H9 (cell line): ENCODE measurements at regions not wholly inside any gene's neighbourhood (a gene's known extent, or its start where the extent isn't known, plus 50 kb on each side); places are given as distances from the start of the nearest gene placed in this dataset.
A peak's percentile ranks its signal among the peaks of the same experiment; 100 is the strongest.

Experiments
- DNase-seq: peaks from one replicate; pipeline ENCODE4 v3.0.0-alpha.2; 2017
- H2AFZ ChIP-seq: one replicate; pipeline ENCODE4 v1.6.1; 2013; ENCODE audit warnings: mild to moderate bottlenecking, low read length, control low read depth, moderate library complexity
- H2AK5ac ChIP-seq: 2 replicates; pipeline ENCODE4 v1.6.1; 2013; ENCODE audit warnings: low read length, control low read depth, mixed read lengths; ENCODE audit not compliant: insufficient read length
- H2BK120ac ChIP-seq: one replicate; pipeline ENCODE4 v1.6.1; 2013; ENCODE audit warnings: low read depth, mild to moderate bottlenecking, low read length, control low read depth, inconsistent platforms; ENCODE audit not compliant: poor library complexity, severe bottlenecking
- H2BK12ac ChIP-seq: 2 replicates; pipeline ENCODE4 v1.6.1; 2013; ENCODE audit warnings: low read length, control low read depth, mixed read lengths, low read depth; ENCODE audit not compliant: insufficient read length
- H2BK15ac ChIP-seq: 2 replicates; pipeline ENCODE4 v1.6.1; 2013; ENCODE audit warnings: low read depth, low read length, control low read depth
- H2BK20ac ChIP-seq: one replicate; pipeline ENCODE4 v1.6.1; 2013; ENCODE audit warnings: low read depth, mild to moderate bottlenecking, low read length, control low read depth, inconsistent platforms; ENCODE audit not compliant: poor library complexity, severe bottlenecking
- H2BK5ac ChIP-seq: 2 replicates; pipeline ENCODE4 v1.6.1; 2013; ENCODE audit warnings: low read length, control low read depth, mixed read lengths; ENCODE audit not compliant: insufficient read length
- H3K14ac ChIP-seq: 2 replicates; pipeline ENCODE4 v1.6.1; 2013; ENCODE audit warnings: low read length, control low read depth; ENCODE audit not compliant: insufficient read depth
- H3K18ac ChIP-seq: 2 replicates; pipeline ENCODE4 v1.6.1; 2013; ENCODE audit warnings: low read depth, mild to moderate bottlenecking, mixed read lengths, low read length, control low read depth; ENCODE audit not compliant: insufficient read length
- H3K23ac ChIP-seq: 2 replicates; pipeline ENCODE4 v1.6.1; 2013; ENCODE audit warnings: low read length, control low read depth, mixed read lengths, low read depth; ENCODE audit not compliant: insufficient read length
- H3K23me2 ChIP-seq: 2 replicates; pipeline ENCODE4 v1.6.1; 2013; ENCODE audit warnings: low read depth, mild to moderate bottlenecking, mixed read lengths, low read length, control low read depth; ENCODE audit not compliant: insufficient read length, poor library complexity, severe bottlenecking
- H3K27ac ChIP-seq: 2 replicates; pipeline ENCODE4 v1.5.1; 2013; ENCODE audit warnings: low read length, control low read depth, mixed read lengths, low read depth; ENCODE audit not compliant: insufficient read length
- H3K27me3 ChIP-seq: 2 replicates; pipeline ENCODE4 v1.6.1; 2013; ENCODE audit warnings: low read length, control low read depth, inconsistent platforms; ENCODE audit not compliant: insufficient read depth
- H3K4ac ChIP-seq: 2 replicates; pipeline ENCODE4 v1.6.1; 2013; ENCODE audit warnings: low read depth, mild to moderate bottlenecking, control low read depth, inconsistent platforms, low read length, moderate library complexity
- H3K4me1 ChIP-seq: 2 replicates; pipeline ENCODE4 v1.6.1; 2013; ENCODE audit warnings: low read length, control low read depth, inconsistent platforms; ENCODE audit not compliant: insufficient read depth
- H3K4me2 ChIP-seq: 2 replicates; pipeline ENCODE4 v1.6.1; 2013; ENCODE audit warnings: low read length, control low read depth, mixed read lengths; ENCODE audit not compliant: insufficient read length, insufficient read depth
- H3K56ac ChIP-seq: 2 replicates; pipeline ENCODE4 v1.6.1; 2013; ENCODE audit warnings: low read depth, mild to moderate bottlenecking, mixed read lengths, low read length, control low read depth; ENCODE audit not compliant: insufficient read length
- H3K79me1 ChIP-seq: 2 replicates; pipeline ENCODE4 v1.6.1; 2013; ENCODE audit warnings: low read depth, mild to moderate bottlenecking, moderate library complexity, low read length, control low read depth, inconsistent platforms; ENCODE audit not compliant: insufficient read depth, poor library complexity, severe bottlenecking
- H3K79me2 ChIP-seq: 2 replicates; pipeline ENCODE4 v1.6.1; 2013; ENCODE audit warnings: low read length, control low read depth, inconsistent platforms; ENCODE audit not compliant: insufficient read depth
- H3K9ac ChIP-seq: 2 replicates; pipeline ENCODE4 v1.6.1; 2013; ENCODE audit warnings: low read length, control low read depth, mixed read lengths; ENCODE audit not compliant: insufficient read length; ENCODE audit errors: extremely low read depth
- H3K9me3 ChIP-seq: one replicate; pipeline ENCODE4 v1.6.1; 2013; ENCODE audit warnings: low read depth, low read length, inconsistent platforms; ENCODE audit not compliant: control insufficient read depth
- H3T11ph ChIP-seq: one replicate; pipeline ENCODE4 v1.6.1; 2013; ENCODE audit warnings: mild to moderate bottlenecking, low read length, control low read depth, inconsistent platforms
- H4K20me1 ChIP-seq: one replicate; pipeline ENCODE4 v1.6.1; 2013; ENCODE audit not compliant: control insufficient read depth, insufficient read length, insufficient read depth
- H4K5ac ChIP-seq: 2 replicates; pipeline ENCODE4 v1.6.1; 2013; ENCODE audit warnings: low read depth, mild to moderate bottlenecking, mixed read lengths, low read length, control low read depth; ENCODE audit not compliant: insufficient read length
- H4K8ac ChIP-seq: replicated peaks from 2 replicates; pipeline ENCODE4 v1.6.1; 2013; ENCODE audit warnings: low read length, control low read depth, mixed read lengths, low read depth; ENCODE audit not compliant: insufficient read length
- H4K91ac ChIP-seq: 2 replicates; pipeline ENCODE4 v1.6.1; 2013; ENCODE audit warnings: low read depth, mild to moderate bottlenecking, moderate library complexity, mixed read lengths, low read length, control low read depth; ENCODE audit not compliant: insufficient read length
- H3K27ac Mint-ChIP-seq, 3 experiments: 2 replicates in 2 of 3; 3 replicates in 1 of 3; pipeline ENCODE4 v1.8.0; 2020 to 2021; ENCODE audit warnings: mixed read lengths in 3 of 3, mild to moderate bottlenecking in 1 of 3, moderate library complexity in 1 of 3
- H3K27me3 Mint-ChIP-seq: 2 replicates; pipeline ENCODE4 v1.8.0; 2021; ENCODE audit warnings: low read depth, mild to moderate bottlenecking, moderate library complexity, mixed read lengths
- H3K36me3 Mint-ChIP-seq, 3 experiments: 2 replicates in 2 of 3; 3 replicates in 1 of 3; pipeline ENCODE4 v1.8.0; 2020 to 2021; ENCODE audit warnings: low read depth in 3 of 3, mixed read lengths in 3 of 3; ENCODE audit not compliant: insufficient read depth in 1 of 3
- H3K4me1 Mint-ChIP-seq, 2 experiments: 2 replicates each; pipeline ENCODE4 v1.8.0; 2020; ENCODE audit warnings: mixed read lengths in 2 of 2
- H3K4me3 Mint-ChIP-seq, 2 experiments: 2 replicates in 1 of 2; 3 replicates in 1 of 2; pipeline ENCODE4 v1.8.0; 2020 to 2021; ENCODE audit warnings: mild to moderate bottlenecking in 2 of 2, mixed read lengths in 2 of 2, moderate library complexity in 1 of 2
- H3K9me3 Mint-ChIP-seq, 2 experiments: 2 replicates in 1 of 2; 3 replicates in 1 of 2; pipeline ENCODE4 v1.8.0; 2020; ENCODE audit warnings: mild to moderate bottlenecking in 2 of 2, mixed read lengths in 2 of 2, moderate library complexity in 1 of 2
- WGBS: extraction: QIAGEN DNeasy Blood & Tissue Kit; methylation state at CpG from one replicate; pipeline ENCODE4 v1.1.7; 2013; ENCODE audit warnings: missing lambda C conversion rate, low lambda C conversion rate, mixed read lengths; ENCODE audit not compliant: insufficient read length; ENCODE audit errors: extremely low coverage; 5-methylcytosine and 5-hydroxymethylcytosine counted together
- TF ChIP-seq, protein P1 (sequence below): fragments of 200-600 bp; sonication (generic); conservative IDR thresholded peaks from 3 replicates; pipeline ENCODE4 v1.8.0; 2021; ENCODE audit warnings: antibody characterized with exemption, mild to moderate bottlenecking

DNA sequence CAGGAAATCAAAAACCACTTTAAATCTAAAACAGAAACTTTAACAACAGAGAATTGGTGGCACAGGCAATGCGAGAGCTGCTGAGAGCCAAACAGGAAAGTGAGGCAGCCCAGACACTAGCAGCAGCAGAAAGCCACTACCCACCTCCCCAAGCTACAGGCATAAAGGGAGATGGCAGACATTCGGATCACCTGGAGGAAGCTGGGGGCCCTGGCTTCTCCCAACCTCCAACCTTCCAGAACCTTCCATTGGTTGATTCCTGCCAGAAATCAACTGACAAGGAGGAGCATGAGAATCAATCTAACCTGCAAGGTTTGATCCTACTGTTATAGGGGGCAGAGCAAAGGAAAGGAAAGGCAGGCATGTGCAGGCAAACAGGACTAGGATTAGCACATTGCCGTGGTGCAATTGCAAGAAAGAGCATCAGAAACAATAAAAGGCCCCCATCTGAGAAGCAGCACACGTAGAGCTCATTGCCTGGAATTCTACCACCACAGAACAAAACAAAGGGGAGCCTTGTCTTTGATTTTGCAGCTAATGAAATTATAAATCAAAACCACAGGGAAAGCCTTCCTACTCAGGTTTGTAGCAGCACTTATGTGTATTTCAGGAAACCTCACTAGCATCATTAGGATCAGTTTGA is 427.3 kb upstream of the RASGEF1B start:
- peaks cover 5 to 8% of the 10 kb centered on the region in 2 experiments for H3K4me1 Mint-ChIP-seq
- Histone ChIP-seq H3K4ac (no peak overlapping the region), H2BK5ac (no peak overlapping the region), H2BK120ac (no peak overlapping the region), H3K79me2 (no peaks in the 10 kb centered on the region), H2BK12ac (no peak overlapping the region), H4K20me1 (no peaks in the 10 kb centered on the region), H4K91ac (no peak overlapping the region), H4K5ac (no peak overlapping the region), H3K56ac (no peak overlapping the region), H2BK15ac (no peak overlapping the region), H3K18ac (no peak overlapping the region), H3K27ac (no peak overlapping the region), H3K23ac (no peak overlapping the region), H3K4me2 (no peak overlapping the region), H3K9me3 (no peaks in the 10 kb centered on the region), H3T11ph (no peak overlapping the region), H2AFZ (peak overlapping the region; percentile 22), H4K8ac (no peak overlapping the region), H3K27me3 (no peaks in the 10 kb centered on the region), H3K9ac (no peak overlapping the region), H2BK20ac (no peak overlapping the region), H3K4me1 (no peaks in the 10 kb centered on the region), H3K23me2 (no peaks in the 10 kb centered on the region), H2AK5ac (no peak overlapping the region), H3K79me1 (no peaks in the 10 kb centered on the region), H3K14ac (no peak overlapping the region)
- no peak overlapping the region; a peak in 3 of 7 replicates for H3K27ac Mint-ChIP-seq
- H3K36me3 Mint-ChIP-seq = no peaks in the 10 kb centered on the region
- H3K4me3 Mint-ChIP-seq = no peak overlapping the region
- no peak for DNase-seq
- TF ChIP-seq, protein P1, sequence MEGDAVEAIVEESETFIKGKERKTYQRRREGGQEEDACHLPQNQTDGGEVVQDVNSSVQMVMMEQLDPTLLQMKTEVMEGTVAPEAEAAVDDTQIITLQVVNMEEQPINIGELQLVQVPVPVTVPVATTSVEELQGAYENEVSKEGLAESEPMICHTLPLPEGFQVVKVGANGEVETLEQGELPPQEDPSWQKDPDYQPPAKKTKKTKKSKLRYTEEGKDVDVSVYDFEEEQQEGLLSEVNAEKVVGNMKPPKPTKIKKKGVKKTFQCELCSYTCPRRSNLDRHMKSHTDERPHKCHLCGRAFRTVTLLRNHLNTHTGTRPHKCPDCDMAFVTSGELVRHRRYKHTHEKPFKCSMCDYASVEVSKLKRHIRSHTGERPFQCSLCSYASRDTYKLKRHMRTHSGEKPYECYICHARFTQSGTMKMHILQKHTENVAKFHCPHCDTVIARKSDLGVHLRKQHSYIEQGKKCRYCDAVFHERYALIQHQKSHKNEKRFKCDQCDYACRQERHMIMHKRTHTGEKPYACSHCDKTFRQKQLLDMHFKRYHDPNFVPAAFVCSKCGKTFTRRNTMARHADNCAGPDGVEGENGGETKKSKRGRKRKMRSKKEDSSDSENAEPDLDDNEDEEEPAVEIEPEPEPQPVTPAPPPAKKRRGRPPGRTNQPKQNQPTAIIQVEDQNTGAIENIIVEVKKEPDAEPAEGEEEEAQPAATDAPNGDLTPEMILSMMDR = no peak
- H3K27me3 Mint-ChIP-seq = no peaks in the 10 kb centered on the region
- no peaks in the 10 kb centered on the region for H3K9me3 Mint-ChIP-seq
- no CpG with 5 or more reads among the region's 4 CpGs for WGBS
